GM23338 (cell line): ENCODE measurements at regions not wholly inside any gene's neighbourhood (a gene's known extent, or its start where the extent isn't known, plus 50 kb on each side); places are given as distances from the start of the nearest gene placed in this dataset.

ENCODE experiments used
- ATAC-seq: fragments of 200-7000 bp; cut with Tn5 transposase; 3 replicates; pipeline ENCODE4 v1.9.1; 2020
- DNase-seq: peaks from one replicate; pipeline ENCODE4 v3.0.0-alpha.2; 2015; ENCODE audit warnings: low spot score
- H2AFZ ChIP-seq: fragments of 200-600 bp; sonication (generic); 2 replicates; pipeline ENCODE4 v1.8.0; 2016; ENCODE audit warnings: antibody characterized with exemption, mild to moderate bottlenecking, moderate library complexity
- H3F3A ChIP-seq: fragments of 200-600 bp; sonication (generic); replicated peaks from 2 replicates; pipeline ENCODE4 v1.8.0; 2017; ENCODE audit warnings: antibody characterized with exemption, mixed run types, low read depth
- H3K27ac ChIP-seq: fragments of 200-600 bp; sonication (generic); 2 replicates; pipeline ENCODE4 v1.6.1; 2016; ENCODE audit warnings: low read depth
- H3K27me3 ChIP-seq: fragments of 200-600 bp; sonication (generic); 2 replicates; pipeline ENCODE4 v1.8.0; 2016; ENCODE audit warnings: mild to moderate bottlenecking, mixed run types, moderate library complexity; ENCODE audit not compliant: insufficient read depth
- H3K36me3 ChIP-seq: fragments of 200-600 bp; sonication (generic); 2 replicates; pipeline ENCODE4 v1.8.0; 2016; ENCODE audit warnings: mild to moderate bottlenecking; ENCODE audit not compliant: insufficient read depth
- H3K4me1 ChIP-seq: fragments of 200-600 bp; sonication (generic); 2 replicates; pipeline ENCODE4 v1.8.0; 2016; ENCODE audit warnings: mild to moderate bottlenecking, moderate library complexity; ENCODE audit not compliant: insufficient read depth
- H3K4me2 ChIP-seq: fragments of 200-600 bp; sonication (generic); 2 replicates; pipeline ENCODE4 v1.7.1; 2017; ENCODE audit warnings: mixed run types
- H3K4me3 ChIP-seq: fragments of 200-600 bp; sonication (generic); 2 replicates; pipeline ENCODE4 v1.6.1; 2016; ENCODE audit warnings: mixed run types
- H3K79me2 ChIP-seq: fragments of 200-600 bp; sonication (generic); replicated peaks from 2 replicates; pipeline ENCODE4 v1.8.0; 2017; ENCODE audit warnings: mild to moderate bottlenecking; ENCODE audit not compliant: insufficient read depth
- H3K9me2 ChIP-seq: fragments of 200-600 bp; sonication (generic); 2 replicates; pipeline ENCODE4 v1.8.0; 2017; ENCODE audit not compliant: insufficient read depth
- H4K20me1 ChIP-seq: fragments of 200-600 bp; sonication (generic); replicated peaks from 2 replicates; pipeline ENCODE4 v1.8.0; 2017; ENCODE audit warnings: mild to moderate bottlenecking; ENCODE audit not compliant: insufficient read depth
- H3K27ac Mint-ChIP-seq: 2 replicates; pipeline ENCODE4 v1.8.0; 2020; ENCODE audit warnings: inconsistent platforms, mild to moderate bottlenecking, moderate library complexity, mixed read lengths
- H3K27me3 Mint-ChIP-seq: 3 replicates; pipeline ENCODE4 v1.8.0; 2022; ENCODE audit warnings: low read depth, mild to moderate bottlenecking, moderate library complexity, mixed read lengths, inconsistent platforms; ENCODE audit not compliant: insufficient read depth, poor library complexity
- H3K36me3 Mint-ChIP-seq: 3 replicates; pipeline ENCODE4 v1.8.0; 2021; ENCODE audit warnings: low read depth, mild to moderate bottlenecking, inconsistent platforms, moderate library complexity, mixed read lengths
- H3K4me1 Mint-ChIP-seq: 3 replicates; pipeline ENCODE4 v1.8.0; 2020; ENCODE audit warnings: mild to moderate bottlenecking, inconsistent platforms, mixed read lengths
- H3K4me3 Mint-ChIP-seq: 3 replicates; pipeline ENCODE4 v1.8.0; 2021; ENCODE audit warnings: moderate library complexity, mild to moderate bottlenecking, inconsistent platforms, mixed read lengths
- H3K9me3 Mint-ChIP-seq: 3 replicates; pipeline ENCODE4 v1.8.0; 2020; ENCODE audit warnings: moderate library complexity, mild to moderate bottlenecking, inconsistent platforms, mixed read lengths
- CREB1 ChIP-seq: fragments of 250-450 bp; sonication (Bioruptor Pico); IDR thresholded peaks from 2 replicates; pipeline ENCODE4 v1.5.0; 2020; ENCODE audit warnings: low read depth, mild to moderate bottlenecking, moderate library complexity
- ETS1 ChIP-seq: IDR thresholded peaks from 2 replicates; pipeline ENCODE4 v1.6.1; 2016; ENCODE audit warnings: antibody characterized with exemption
- EZH2 ChIP-seq: fragments of 200-600 bp; sonication (generic); IDR thresholded peaks from one replicate; pipeline ENCODE4 v1.8.0; 2017; ENCODE audit warnings: antibody characterized with exemption, mild to moderate bottlenecking, low read depth; ENCODE audit not compliant: unreplicated experiment
- EZH2phosphoT487 ChIP-seq: fragments of 200-600 bp; sonication (generic); IDR thresholded peaks from one replicate; pipeline ENCODE4 v1.8.1; 2018; ENCODE audit warnings: antibody characterized with exemption; ENCODE audit not compliant: unreplicated experiment
- JUNB ChIP-seq: IDR thresholded peaks from one replicate; pipeline ENCODE4 v1.6.1; 2016; ENCODE audit warnings: antibody characterized with exemption; ENCODE audit not compliant: unreplicated experiment
- NANOG ChIP-seq: IDR thresholded peaks from 2 replicates; pipeline ENCODE4 v1.6.1; 2016; ENCODE audit warnings: antibody characterized with exemption, borderline replicate concordance
- POLR2AphosphoS5 ChIP-seq: IDR thresholded peaks from 2 replicates; pipeline ENCODE4 v1.6.1; 2016; ENCODE audit warnings: antibody characterized with exemption, low read depth
- REST ChIP-seq: IDR thresholded peaks from one replicate; pipeline ENCODE4 v1.6.1; 2018; ENCODE audit warnings: antibody characterized with exemption; ENCODE audit not compliant: unreplicated experiment
- STAT1 ChIP-seq: IDR thresholded peaks from one replicate; pipeline ENCODE4 v1.6.1; 2016; ENCODE audit warnings: antibody characterized with exemption; ENCODE audit not compliant: unreplicated experiment
- ZNF114 ChIP-seq: fragments of 250-450 bp; sonication (Bioruptor Pico); IDR thresholded peaks from 2 replicates; pipeline ENCODE4 v1.5.0; 2020; ENCODE audit warnings: mild to moderate bottlenecking, moderate library complexity
- ZNF331 ChIP-seq: fragments of 250-450 bp; sonication (Bioruptor Pico); IDR thresholded peaks from 2 replicates; pipeline ENCODE4 v1.5.0; 2020; ENCODE audit warnings: low read depth, mild to moderate bottlenecking, moderate library complexity
- ZNF462 ChIP-seq: fragments of 250-450 bp; sonication (Bioruptor Pico); IDR thresholded peaks from 2 replicates; pipeline ENCODE4 v1.5.0; 2020; ENCODE audit warnings: mild to moderate bottlenecking, moderate library complexity
- TF ChIP-seq, protein P1 (sequence below), 2 experiments: fragments of 200-600 bp in 1 of 2; sonication (generic) in 1 of 2; conservative IDR thresholded peaks; 2 replicates each; pipeline versions ENCODE4 v1.5.1 to v1.6.1; 2016 to 2017; ENCODE audit warnings: antibody characterized with exemption in 2 of 2, low read depth in 2 of 2, mild to moderate bottlenecking in 2 of 2, moderate library complexity in 1 of 2

DNA sequence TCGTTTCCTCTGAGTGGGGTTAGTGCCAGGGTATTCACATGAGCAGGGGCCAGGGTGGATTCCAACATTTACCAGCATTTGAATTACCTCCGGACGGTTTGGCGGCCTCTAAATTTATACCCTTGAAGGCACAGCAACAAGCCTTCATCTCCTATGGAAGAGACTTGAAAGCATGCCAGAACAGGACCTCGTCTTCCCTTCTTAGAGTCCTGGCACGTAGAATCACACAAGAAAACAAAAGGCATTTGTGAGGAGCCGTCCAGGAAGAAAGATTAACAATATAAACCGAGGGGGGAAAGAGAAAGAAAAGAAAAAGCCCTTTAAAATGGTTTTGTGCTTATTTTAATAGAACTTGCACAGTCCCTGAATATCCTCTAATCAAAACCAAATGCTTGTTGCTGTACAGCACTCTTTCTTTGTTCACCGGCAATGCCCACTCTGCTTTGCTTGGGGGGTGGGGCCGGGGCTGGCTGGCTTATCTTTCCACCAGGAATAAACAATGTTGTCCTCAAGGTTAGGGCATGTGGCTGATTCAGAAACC, 575.8 kb upstream of the ZNF462 start:
- Mint-ChIP-seq H3K9me3 (no peaks in the 10 kb centered on the region), H3K4me1 (peaks cover 23% of the 10 kb centered on the region), H3K36me3 (no peaks in the 10 kb centered on the region), H3K4me3 (no peak overlapping the region), H3K27me3 (no peaks in the 10 kb centered on the region), H3K27ac (no peak overlapping the region; the same call in 1 of the 2 replicates)
- H3K27me3 ChIP-seq, result no peaks in the 10 kb centered on the region
- no peak overlapping the region for H3K27ac ChIP-seq
- TF ChIP-seq, protein P1, sequence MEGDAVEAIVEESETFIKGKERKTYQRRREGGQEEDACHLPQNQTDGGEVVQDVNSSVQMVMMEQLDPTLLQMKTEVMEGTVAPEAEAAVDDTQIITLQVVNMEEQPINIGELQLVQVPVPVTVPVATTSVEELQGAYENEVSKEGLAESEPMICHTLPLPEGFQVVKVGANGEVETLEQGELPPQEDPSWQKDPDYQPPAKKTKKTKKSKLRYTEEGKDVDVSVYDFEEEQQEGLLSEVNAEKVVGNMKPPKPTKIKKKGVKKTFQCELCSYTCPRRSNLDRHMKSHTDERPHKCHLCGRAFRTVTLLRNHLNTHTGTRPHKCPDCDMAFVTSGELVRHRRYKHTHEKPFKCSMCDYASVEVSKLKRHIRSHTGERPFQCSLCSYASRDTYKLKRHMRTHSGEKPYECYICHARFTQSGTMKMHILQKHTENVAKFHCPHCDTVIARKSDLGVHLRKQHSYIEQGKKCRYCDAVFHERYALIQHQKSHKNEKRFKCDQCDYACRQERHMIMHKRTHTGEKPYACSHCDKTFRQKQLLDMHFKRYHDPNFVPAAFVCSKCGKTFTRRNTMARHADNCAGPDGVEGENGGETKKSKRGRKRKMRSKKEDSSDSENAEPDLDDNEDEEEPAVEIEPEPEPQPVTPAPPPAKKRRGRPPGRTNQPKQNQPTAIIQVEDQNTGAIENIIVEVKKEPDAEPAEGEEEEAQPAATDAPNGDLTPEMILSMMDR (conservative IDR thresholded peaks at IDR 0.05; ENCODE audit: low read depth in 2 of 2), result no peak
- TF ChIP-seq POLR2AphosphoS5 (no peak), REST (no peak), EZH2 (no peak), EZH2phosphoT487 (no peak), ZNF331 (no peak), JUNB (no peak), STAT1 (no peak), ETS1 (no peak), ZNF462 (CRISPR knock-in tag) (no peak), NANOG (no peak), ZNF114 (CRISPR knock-in tag) (no peak), CREB1 (CRISPR knock-in tag) (no peak)
- DNase-seq (no peak), ATAC-seq (no peak)
- no peaks in the 10 kb centered on the region for H4K20me1 ChIP-seq
- no peak overlapping the region for H3K4me3 ChIP-seq
- H3K4me2 ChIP-seq, result no peak overlapping the region
- H3F3A ChIP-seq, result no peaks in the 10 kb centered on the region
- 0 out of 2 replicates have a peak, but pooled peaks cover under 1% of the 10 kb centered on the region for H3K9me2 ChIP-seq
- no peaks in the 10 kb centered on the region for H3K79me2 ChIP-seq
- H2AFZ ChIP-seq, result peak overlapping the region; percentile 66; the same call in 1 of the 2 replicates
- H3K36me3 ChIP-seq, result no peaks in the 10 kb centered on the region
- H3K4me1 ChIP-seq, result no peaks in the 10 kb centered on the region
